IMR-90 (cell line): ENCODE measurements at regions not wholly inside any gene's neighbourhood (a gene's known extent, or its start where the extent isn't known, plus 50 kb on each side); places are given as distances from the start of the nearest gene placed in this dataset.

ENCODE experiments used
- ATAC-seq: fragments of 200-7000 bp; cut with Tn5 transposase; 2 replicates; pipeline ENCODE4 v1.9.1; 2020; ENCODE audit warnings: low read depth, mild to moderate bottlenecking, moderate library complexity
- BruUV-seq: library from RNA; stranded (reverse); fragments of 400-500 nt; replicated peaks from 2 replicates; lab custom pipeline; 2021; lab: Mats Ljungman, UMichigan
- CTCF ChIA-PET: fragments of 300-600 bp; formaldehyde crosslinking; extraction: SDS; loops from one replicate; lab custom pipeline; 2021; ENCODE audit warnings: antibody characterized with exemption; lab: Yijun Ruan, JAX
- POLR2A ChIA-PET: fragments of 300-600 bp; sonication (Branson Sonifier 250); formaldehyde crosslinking; loops from one replicate; lab custom pipeline; 2022; ENCODE audit warnings: antibody characterized with exemption; ENCODE audit not compliant: unreplicated experiment; lab: Charles Lee
- DNase-seq: peaks from one replicate; pipeline ENCODE4 v3.0.0; 2013
- H2AFZ ChIP-seq: replicated peaks from 2 replicates; pipeline ENCODE3; 2013; ENCODE audit warnings: low read length, mild to moderate bottlenecking; ENCODE audit not compliant: poor library complexity
- H2AK5ac ChIP-seq: 2 replicates; pipeline ENCODE4 v1.6.1; 2013; ENCODE audit warnings: low read depth, low read length, inconsistent platforms
- H2AK9ac ChIP-seq: replicated peaks from 2 replicates; pipeline ENCODE3; 2013; ENCODE audit warnings: mild to moderate bottlenecking, low read depth, low read length, moderate library complexity; ENCODE audit not compliant: poor library complexity
- H2BK120ac ChIP-seq: 2 replicates; pipeline ENCODE4 v1.6.1; 2013; ENCODE audit warnings: low read depth, low read length, inconsistent platforms
- H2BK15ac ChIP-seq: 3 replicates; pipeline ENCODE4 v1.6.1; 2013; ENCODE audit warnings: low read depth, low read length, inconsistent platforms
- H2BK20ac ChIP-seq: 2 replicates; pipeline ENCODE4 v1.6.1; 2013; ENCODE audit warnings: low read depth, mild to moderate bottlenecking, inconsistent platforms, low read length, moderate library complexity
- H2BK5ac ChIP-seq: 2 replicates; pipeline ENCODE4 v1.6.1; 2013; ENCODE audit warnings: mild to moderate bottlenecking, low read depth, low read length, inconsistent platforms; ENCODE audit not compliant: poor library complexity, severe bottlenecking
- H3K14ac ChIP-seq: replicated peaks from 2 replicates; pipeline ENCODE4 v1.6.1; 2013; ENCODE audit warnings: low read depth, low read length, inconsistent platforms
- H3K18ac ChIP-seq: 2 replicates; pipeline ENCODE4 v1.6.1; 2013; ENCODE audit warnings: low read depth, low read length, control low read depth
- H3K23ac ChIP-seq: 2 replicates; pipeline ENCODE4 v1.6.1; 2013; ENCODE audit warnings: low read depth, low read length, inconsistent platforms
- H3K27ac ChIP-seq: 2 replicates; pipeline ENCODE4 v1.5.1; 2013; ENCODE audit warnings: mild to moderate bottlenecking, control low read depth, low read length; ENCODE audit not compliant: insufficient read depth
- H3K27me3 ChIP-seq: 2 replicates; pipeline ENCODE4 v1.6.1; 2013; ENCODE audit warnings: low read length; ENCODE audit not compliant: control insufficient read depth, insufficient read depth
- H3K36me3 ChIP-seq: 2 replicates; pipeline ENCODE4 v1.6.1; 2013; ENCODE audit warnings: low read length, mixed read lengths; ENCODE audit not compliant: control insufficient read depth, insufficient read depth
- H3K4ac ChIP-seq: 2 replicates; pipeline ENCODE4 v1.6.1; 2013; ENCODE audit warnings: low read depth, low read length, inconsistent platforms
- H3K4me1 ChIP-seq: 2 replicates; pipeline ENCODE4 v1.6.1; 2013; ENCODE audit warnings: low read length, mixed read lengths; ENCODE audit not compliant: control insufficient read depth, insufficient read depth
- H3K4me2 ChIP-seq: 2 replicates; pipeline ENCODE4 v1.6.1; 2013; ENCODE audit warnings: low read depth, mild to moderate bottlenecking, control low read depth, low read length, moderate library complexity
- H3K4me3 ChIP-seq: 2 replicates; pipeline ENCODE4 v1.5.1; 2013; ENCODE audit warnings: low read depth, mild to moderate bottlenecking, control low read depth, low read length, moderate library complexity; ENCODE audit not compliant: insufficient read depth
- H3K56ac ChIP-seq: 2 replicates; pipeline ENCODE4 v1.6.1; 2013; ENCODE audit warnings: low read length, inconsistent platforms; ENCODE audit not compliant: insufficient read depth; ENCODE audit errors: extremely low read depth
- H3K79me1 ChIP-seq, 2 experiments: 2 replicates each; pipeline ENCODE4 v1.6.1; 2013; ENCODE audit warnings: low read length in 2 of 2, inconsistent platforms in 1 of 2, low read depth in 1 of 2
- H3K9ac ChIP-seq: 2 replicates; pipeline ENCODE4 v1.6.1; 2013; ENCODE audit warnings: low read depth, low read length, control low read depth
- H3K9me1 ChIP-seq: 2 replicates; pipeline ENCODE4 v1.6.1; 2013; ENCODE audit warnings: low read length, inconsistent platforms; ENCODE audit not compliant: insufficient read depth
- H3K9me3 ChIP-seq: 2 replicates; pipeline ENCODE4 v1.6.1; 2013; ENCODE audit warnings: low read length; ENCODE audit not compliant: control insufficient read depth, insufficient read depth
- H4K20me1 ChIP-seq: 2 replicates; pipeline ENCODE4 v1.6.1; 2013; ENCODE audit warnings: low read length, inconsistent platforms; ENCODE audit not compliant: insufficient read depth
- H4K5ac ChIP-seq: 2 replicates; pipeline ENCODE4 v1.6.1; 2013; ENCODE audit warnings: mild to moderate bottlenecking, low read depth, low read length, control low read depth
- H4K8ac ChIP-seq, 2 experiments: 2 replicates each; pipeline ENCODE4 v1.6.1; 2013; ENCODE audit warnings: low read depth in 2 of 2, low read length in 2 of 2, control low read depth in 1 of 2, inconsistent platforms in 1 of 2
- H4K91ac ChIP-seq: 2 replicates; pipeline ENCODE4 v1.6.1; 2013; ENCODE audit warnings: low read depth, low read length, inconsistent platforms; ENCODE audit not compliant: insufficient read depth
- CEBPB ChIP-seq: IDR thresholded peaks from 2 replicates; pipeline ENCODE4 v1.6.1; 2012; ENCODE audit warnings: low read depth, low read length, improper control_type of control experiment
- CHD1 ChIP-seq: IDR thresholded peaks from 2 replicates; pipeline ENCODE4 v1.6.1; 2012; ENCODE audit warnings: low read depth, low read length, improper control_type of control experiment
- ELK1 ChIP-seq: fragments of 150-350 bp; IDR thresholded peaks from 2 replicates; pipeline ENCODE4 v1.6.1; 2016; ENCODE audit warnings: low read depth, mild to moderate bottlenecking, low read length, moderate library complexity, borderline replicate concordance
- MAFK ChIP-seq: IDR thresholded peaks from 2 replicates; pipeline ENCODE4 v1.6.1; 2012; ENCODE audit warnings: low read depth, low read length, improper control_type of control experiment
- NFE2L2 ChIP-seq: fragments of 150-350 bp; IDR thresholded peaks from 2 replicates; pipeline ENCODE4 v1.6.1; 2016; ENCODE audit warnings: low read depth, mild to moderate bottlenecking, low read length
- RCOR1 ChIP-seq: IDR thresholded peaks from 2 replicates; pipeline ENCODE4 v1.6.1; 2012; ENCODE audit warnings: mild to moderate bottlenecking, low read length, improper control_type of control experiment; ENCODE audit not compliant: insufficient replicate concordance
- RFX5 ChIP-seq: IDR thresholded peaks from 2 replicates; pipeline ENCODE4 v1.8.0; 2012; ENCODE audit warnings: low read depth, mild to moderate bottlenecking, low read length, moderate library complexity
- SMC3 ChIP-seq: fragments of 150-350 bp; IDR thresholded peaks from 2 replicates; pipeline ENCODE4 v1.6.1; 2016; ENCODE audit warnings: low read depth, mild to moderate bottlenecking, antibody characterized with exemption, low read length, moderate library complexity
- WGBS, 2 experiments: methylation state at CpG; one replicate each; pipeline versions ENCODE4 v1.1.5 to v1.1.7; 2013; ENCODE audit warnings: missing lambda C conversion rate in 2 of 2; ENCODE audit not compliant: insufficient read length in 1 of 2; ENCODE audit errors: extremely low coverage in 2 of 2; 5-methylcytosine and 5-hydroxymethylcytosine counted together
- dilution Hi-C: fragments of 300-500 bp; cut with HindIII; formaldehyde crosslinking; loops from one replicate; pipeline ENCODE4 v1.14.3; 2018; ENCODE audit warnings: low sequenced_read_pairs; ENCODE audit not compliant: unreplicated experiment
- in situ Hi-C: fragments of 300-500 bp; cut with MboI; formaldehyde crosslinking; loops from 3 replicates; pipeline ENCODE4 v1.14.3; 2019; ENCODE audit warnings: low sequenced_read_pairs, inconsistent platforms, mixed read lengths
- intact Hi-C: fragments of 100-400 bp; cut with micrococcal nuclease; formaldehyde crosslinking; loops from 2 replicates; pipeline ENCODE4 v1.10.0; 2022
- TF ChIP-seq, protein P1 (sequence below): fragments of 150-350 bp; IDR thresholded peaks from 2 replicates; pipeline ENCODE4 v1.6.1; 2017; ENCODE audit warnings: mild to moderate bottlenecking, antibody characterized with exemption, low read length, low read depth

DNA sequence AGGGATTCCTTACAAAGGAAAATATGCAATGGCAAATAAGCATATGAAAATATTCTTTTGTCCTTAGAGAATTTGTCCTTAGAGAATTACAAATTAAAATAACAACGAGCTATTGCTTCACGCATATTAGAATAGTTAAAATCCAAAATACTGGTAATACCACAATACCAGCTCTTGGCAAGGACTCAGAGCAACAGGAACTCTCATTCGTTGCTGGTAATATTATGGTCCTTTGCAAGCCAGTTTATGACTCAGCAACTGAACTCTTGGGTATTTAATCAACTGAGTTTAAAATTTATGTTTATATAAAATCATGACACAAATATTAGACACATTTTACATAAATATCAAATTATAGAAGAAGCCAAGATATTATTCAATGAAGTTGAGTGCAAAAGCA lies 1730.4 kb downstream of the SI start:
- H2BK120ac ChIP-seq, result no peak overlapping the region
- no peak overlapping the region for H2BK15ac ChIP-seq
- H3K27ac ChIP-seq, result no peak overlapping the region
- POLR2A ChIA-PET, result no interaction called here
- no peak overlapping the region for H2BK5ac ChIP-seq
- H2AK5ac ChIP-seq, result no peak overlapping the region
- no peak overlapping the region for H3K9ac ChIP-seq
- H3K4me3 ChIP-seq, result no peak overlapping the region
- no peaks in the 10 kb centered on the region for H4K20me1 ChIP-seq
- H3K9me1 ChIP-seq, result no peaks in the 10 kb centered on the region
- no peaks in the 10 kb centered on the region for H3K27me3 ChIP-seq
- in situ Hi-C loops, result no loop called here
- no peak overlapping the region for H2AK9ac ChIP-seq
- H3K36me3 ChIP-seq, result no peaks in the 10 kb centered on the region
- H2BK20ac ChIP-seq, result no peak overlapping the region
- dilution Hi-C loops, result no loop called here
- no peak overlapping the region for H3K18ac ChIP-seq
- H3K79me1 ChIP-seq, result no peaks in the 10 kb centered on the region
- no peak overlapping the region for H4K91ac ChIP-seq
- H4K5ac ChIP-seq, result no peak overlapping the region
- no peak overlapping the region for H2AFZ ChIP-seq
- TF ChIP-seq RCOR1 (no peak), RFX5 (no peak), MAFK (no peak), CHD1 (no peak), CEBPB (no peak), SMC3 (no peak), NFE2L2 (no peak), ELK1 (no peak)
- TF ChIP-seq, protein P1, sequence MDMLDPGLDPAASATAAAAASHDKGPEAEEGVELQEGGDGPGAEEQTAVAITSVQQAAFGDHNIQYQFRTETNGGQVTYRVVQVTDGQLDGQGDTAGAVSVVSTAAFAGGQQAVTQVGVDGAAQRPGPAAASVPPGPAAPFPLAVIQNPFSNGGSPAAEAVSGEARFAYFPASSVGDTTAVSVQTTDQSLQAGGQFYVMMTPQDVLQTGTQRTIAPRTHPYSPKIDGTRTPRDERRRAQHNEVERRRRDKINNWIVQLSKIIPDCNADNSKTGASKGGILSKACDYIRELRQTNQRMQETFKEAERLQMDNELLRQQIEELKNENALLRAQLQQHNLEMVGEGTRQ, result no peak
- no peaks in the 10 kb centered on the region for H3K9me3 ChIP-seq
- no CpG with 5 or more reads among the region's 3 CpGs for WGBS, 2 experiments
- ATAC-seq (no peak), DNase-seq (no peak)
- BruUV-seq, result no TSS peak
- no peak overlapping the region for H3K14ac ChIP-seq
- no peaks in the 10 kb centered on the region for H3K4me1 ChIP-seq
- H3K23ac ChIP-seq, result no peak overlapping the region
- H3K56ac ChIP-seq, result no peak overlapping the region
- CTCF ChIA-PET, result no interaction called here
- intact Hi-C loops, result no loop called here
- no peak overlapping the region for H4K8ac ChIP-seq
- H3K4ac ChIP-seq, result no peak overlapping the region
- H3K4me2 ChIP-seq, result no peak overlapping the region
